ENCODE measurements at regions not wholly inside any gene's neighbourhood (a gene's known extent, or its start where the extent isn't known, plus 50 kb on each side); places are given as distances from the start of the nearest gene placed in this dataset.

DNA sequence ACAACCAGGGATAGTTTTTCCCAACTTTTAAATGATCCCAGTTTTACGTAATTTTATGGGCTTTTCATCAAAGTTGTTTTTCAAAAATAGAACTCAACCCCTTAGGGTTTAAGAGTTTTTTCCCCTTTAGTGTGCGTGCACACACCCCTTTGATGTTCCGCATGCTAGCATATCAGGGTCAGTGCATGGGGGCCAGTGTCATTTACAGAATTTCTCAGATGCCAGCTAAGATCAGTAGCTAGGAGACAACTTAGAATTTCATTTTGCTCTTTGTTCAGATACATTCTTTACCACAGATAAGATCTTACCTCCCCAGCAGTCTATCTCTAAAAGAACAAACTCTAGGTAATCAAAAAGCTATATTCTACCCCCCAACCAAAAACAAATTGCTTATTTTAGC lies 238.5 kb upstream of the SASH1 start:
- no peaks in the 10 kb centered on the region for H3K4me1 ChIP-seq (ENCODE audit: insufficient read depth, low read length, severe bottlenecking)
- no peaks in the 10 kb centered on the region for H3K36me3 ChIP-seq (ENCODE audit: insufficient read depth, low read length)
- no peak overlapping the region for H3K4me3 ChIP-seq (ENCODE audit: low read depth, low read length, poor library complexity, severe bottlenecking)
- no peak overlapping the region for H3K9ac ChIP-seq (ENCODE audit: low read length)
- no peaks in the 10 kb centered on the region for H3K79me2 ChIP-seq (ENCODE audit: insufficient read depth, low read length)
- no peak for TF ChIP-seq EZH2 (IDR thresholded peaks at IDR 0.05; ENCODE audit: borderline replicate concordance, low read length)
- TF ChIP-seq, protein P1, sequence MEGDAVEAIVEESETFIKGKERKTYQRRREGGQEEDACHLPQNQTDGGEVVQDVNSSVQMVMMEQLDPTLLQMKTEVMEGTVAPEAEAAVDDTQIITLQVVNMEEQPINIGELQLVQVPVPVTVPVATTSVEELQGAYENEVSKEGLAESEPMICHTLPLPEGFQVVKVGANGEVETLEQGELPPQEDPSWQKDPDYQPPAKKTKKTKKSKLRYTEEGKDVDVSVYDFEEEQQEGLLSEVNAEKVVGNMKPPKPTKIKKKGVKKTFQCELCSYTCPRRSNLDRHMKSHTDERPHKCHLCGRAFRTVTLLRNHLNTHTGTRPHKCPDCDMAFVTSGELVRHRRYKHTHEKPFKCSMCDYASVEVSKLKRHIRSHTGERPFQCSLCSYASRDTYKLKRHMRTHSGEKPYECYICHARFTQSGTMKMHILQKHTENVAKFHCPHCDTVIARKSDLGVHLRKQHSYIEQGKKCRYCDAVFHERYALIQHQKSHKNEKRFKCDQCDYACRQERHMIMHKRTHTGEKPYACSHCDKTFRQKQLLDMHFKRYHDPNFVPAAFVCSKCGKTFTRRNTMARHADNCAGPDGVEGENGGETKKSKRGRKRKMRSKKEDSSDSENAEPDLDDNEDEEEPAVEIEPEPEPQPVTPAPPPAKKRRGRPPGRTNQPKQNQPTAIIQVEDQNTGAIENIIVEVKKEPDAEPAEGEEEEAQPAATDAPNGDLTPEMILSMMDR (IDR thresholded peaks at IDR 0.05; ENCODE audit: low read length): no peak
- no peak overlapping the region for H3K4me2 ChIP-seq (ENCODE audit: low read length)
- H3K27ac ChIP-seq (ENCODE audit: low read depth, low read length, poor library complexity, severe bottlenecking): no peak overlapping the region
- H3K9me2 ChIP-seq (ENCODE audit: low read depth, low read length): no peaks in the 10 kb centered on the region
- no peaks in the 10 kb centered on the region for H3K27me3 ChIP-seq (ENCODE audit: insufficient read depth, low read length)
- no peaks in the 10 kb centered on the region for H3K9me3 ChIP-seq (ENCODE audit: low read length)
- H4K20me1 ChIP-seq (ENCODE audit: insufficient read depth, low read length): no peaks in the 10 kb centered on the region
- no peaks in the 10 kb centered on the region for H3F3A ChIP-seq (ENCODE audit: insufficient read depth, low read length)
- H2AFZ ChIP-seq (ENCODE audit: low read length): no peak overlapping the region

GRCh38 chr6:148105695-148106094 lies 236.9 kb upstream of the SASH1 start:
- Histone ChIP-seq H4K20me1 (ENCODE audit: insufficient read depth, low read length) (no peaks in the 10 kb centered on the region), H3K9me3 (ENCODE audit: low read length) (no peaks in the 10 kb centered on the region), H3K79me2 (ENCODE audit: insufficient read depth, low read length) (no peaks in the 10 kb centered on the region), H3K4me2 (ENCODE audit: low read length) (no peak overlapping the region), H2AFZ (ENCODE audit: low read length) (no peak overlapping the region), H3K27me3 (ENCODE audit: insufficient read depth, low read length) (no peaks in the 10 kb centered on the region), H3K9ac (ENCODE audit: low read length) (no peak overlapping the region), H3K36me3 (ENCODE audit: insufficient read depth, low read length) (no peaks in the 10 kb centered on the region), H3K9me2 (ENCODE audit: low read depth, low read length) (no peaks in the 10 kb centered on the region), H3F3A (ENCODE audit: insufficient read depth, low read length) (no peaks in the 10 kb centered on the region), H3K27ac (ENCODE audit: low read depth, low read length, poor library complexity, severe bottlenecking) (no peak overlapping the region), H3K4me1 (ENCODE audit: insufficient read depth, low read length, severe bottlenecking) (no peaks in the 10 kb centered on the region), H3K4me3 (ENCODE audit: low read depth, low read length, poor library complexity, severe bottlenecking) (no peak overlapping the region)
- TF ChIP-seq, protein P1 (IDR thresholded peaks at IDR 0.05; ENCODE audit: low read length): no peak
- no peak for TF ChIP-seq EZH2 (IDR thresholded peaks at IDR 0.05; ENCODE audit: borderline replicate concordance, low read length)

DNA sequence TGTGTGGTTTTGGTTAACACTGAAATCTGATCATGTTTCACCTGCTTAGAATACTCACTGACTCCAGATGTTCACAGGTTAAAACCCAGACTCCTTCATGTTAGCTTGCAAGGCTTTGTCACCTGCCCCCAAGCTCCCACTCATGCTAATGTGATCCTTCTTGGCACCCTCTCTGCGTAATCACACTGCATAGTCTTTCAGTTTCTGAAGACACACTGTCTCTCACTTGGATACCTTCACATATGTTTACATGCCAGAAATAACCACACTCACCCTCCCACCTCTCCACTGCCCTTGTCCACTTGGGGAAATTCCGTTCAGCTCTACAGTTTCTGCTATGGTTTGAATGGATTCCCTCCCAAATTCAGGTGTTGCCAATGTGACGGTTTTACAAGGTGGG lies 234.7 kb upstream of the SASH1 start:
- H3K79me2 ChIP-seq (ENCODE audit: insufficient read depth, low read length): no peaks in the 10 kb centered on the region
- H3K27me3 ChIP-seq (ENCODE audit: insufficient read depth, low read length): no peaks in the 10 kb centered on the region
- no peak overlapping the region for H3K4me2 ChIP-seq (ENCODE audit: low read length)
- H3K9me2 ChIP-seq (ENCODE audit: low read depth, low read length): no peaks in the 10 kb centered on the region
- no peak overlapping the region for H3K4me3 ChIP-seq (ENCODE audit: low read depth, low read length, poor library complexity, severe bottlenecking)
- H3K36me3 ChIP-seq (ENCODE audit: insufficient read depth, low read length): no peaks in the 10 kb centered on the region
- no peak overlapping the region for H3K9ac ChIP-seq (ENCODE audit: low read length)
- TF ChIP-seq EZH2 (IDR thresholded peaks at IDR 0.05; ENCODE audit: borderline replicate concordance, low read length): no peak
- TF ChIP-seq, protein P1 (IDR thresholded peaks at IDR 0.05; ENCODE audit: low read length): no peak
- H4K20me1 ChIP-seq (ENCODE audit: insufficient read depth, low read length): no peaks in the 10 kb centered on the region
- H3K27ac ChIP-seq (ENCODE audit: low read depth, low read length, poor library complexity, severe bottlenecking): no peak overlapping the region
- H2AFZ ChIP-seq (ENCODE audit: low read length): no peak overlapping the region
- H3F3A ChIP-seq (ENCODE audit: insufficient read depth, low read length): no peaks in the 10 kb centered on the region
- no peaks in the 10 kb centered on the region for H3K9me3 ChIP-seq (ENCODE audit: low read length)
- no peaks in the 10 kb centered on the region for H3K4me1 ChIP-seq (ENCODE audit: insufficient read depth, low read length, severe bottlenecking)

Measured in OCI-LY1 (cell line).